ENCODE measurements at regions not wholly inside any gene's neighbourhood (a gene's known extent, or its start where the extent isn't known, plus 50 kb on each side); places are given as distances from the start of the nearest gene placed in this dataset.

DNA sequence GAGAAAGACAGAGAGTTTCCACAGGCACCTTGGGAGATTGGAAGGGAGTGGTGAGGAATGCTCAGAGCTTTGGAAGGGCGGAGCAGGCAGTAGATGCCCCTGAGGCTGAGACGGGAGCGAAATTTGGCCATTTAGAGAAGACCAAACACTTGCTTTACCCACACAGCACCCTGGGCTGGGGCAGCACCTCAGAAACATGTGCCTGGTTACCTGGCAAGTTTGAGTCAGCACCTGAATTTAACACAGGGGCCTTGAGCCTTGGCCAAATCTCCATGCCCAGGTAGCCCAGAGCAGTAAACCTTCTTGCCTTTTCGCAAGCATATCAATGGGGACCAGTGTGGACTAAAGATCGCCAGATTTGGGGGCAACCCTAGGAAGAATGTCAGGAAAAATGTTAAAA is 111.9 kb upstream of the NFE2L3 start:
- TF ChIP-seq, protein P1, sequence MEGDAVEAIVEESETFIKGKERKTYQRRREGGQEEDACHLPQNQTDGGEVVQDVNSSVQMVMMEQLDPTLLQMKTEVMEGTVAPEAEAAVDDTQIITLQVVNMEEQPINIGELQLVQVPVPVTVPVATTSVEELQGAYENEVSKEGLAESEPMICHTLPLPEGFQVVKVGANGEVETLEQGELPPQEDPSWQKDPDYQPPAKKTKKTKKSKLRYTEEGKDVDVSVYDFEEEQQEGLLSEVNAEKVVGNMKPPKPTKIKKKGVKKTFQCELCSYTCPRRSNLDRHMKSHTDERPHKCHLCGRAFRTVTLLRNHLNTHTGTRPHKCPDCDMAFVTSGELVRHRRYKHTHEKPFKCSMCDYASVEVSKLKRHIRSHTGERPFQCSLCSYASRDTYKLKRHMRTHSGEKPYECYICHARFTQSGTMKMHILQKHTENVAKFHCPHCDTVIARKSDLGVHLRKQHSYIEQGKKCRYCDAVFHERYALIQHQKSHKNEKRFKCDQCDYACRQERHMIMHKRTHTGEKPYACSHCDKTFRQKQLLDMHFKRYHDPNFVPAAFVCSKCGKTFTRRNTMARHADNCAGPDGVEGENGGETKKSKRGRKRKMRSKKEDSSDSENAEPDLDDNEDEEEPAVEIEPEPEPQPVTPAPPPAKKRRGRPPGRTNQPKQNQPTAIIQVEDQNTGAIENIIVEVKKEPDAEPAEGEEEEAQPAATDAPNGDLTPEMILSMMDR (conservative IDR thresholded peaks at IDR 0.05 in 1 of 2, IDR thresholded peaks at IDR 0.05 in 1 of 2; ENCODE audit: low read depth in 1 of 2, low read length in 2 of 2): no peak
- TF ChIP-seq EZH2 (IDR thresholded peaks at IDR 0.05; ENCODE audit: low read length, missing control alignments): no peak
